ENCODE measurements at regions not wholly inside any gene's neighbourhood (a gene's known extent, or its start where the extent isn't known, plus 50 kb on each side); places are given as distances from the start of the nearest gene placed in this dataset.
"Not testable (repeated sequence)": the region's sequence is repeated elsewhere in the genome, so short reads cannot be mapped to it uniquely, and the experiment has no call there.

- CTCF ChIA-PET: no interaction called here
- POLR2A ChIA-PET: no interaction called here
Measured at GRCh38 chr2:14952400-14952963, 320.0 kb downstream of the LRATD1 start.

DNA sequence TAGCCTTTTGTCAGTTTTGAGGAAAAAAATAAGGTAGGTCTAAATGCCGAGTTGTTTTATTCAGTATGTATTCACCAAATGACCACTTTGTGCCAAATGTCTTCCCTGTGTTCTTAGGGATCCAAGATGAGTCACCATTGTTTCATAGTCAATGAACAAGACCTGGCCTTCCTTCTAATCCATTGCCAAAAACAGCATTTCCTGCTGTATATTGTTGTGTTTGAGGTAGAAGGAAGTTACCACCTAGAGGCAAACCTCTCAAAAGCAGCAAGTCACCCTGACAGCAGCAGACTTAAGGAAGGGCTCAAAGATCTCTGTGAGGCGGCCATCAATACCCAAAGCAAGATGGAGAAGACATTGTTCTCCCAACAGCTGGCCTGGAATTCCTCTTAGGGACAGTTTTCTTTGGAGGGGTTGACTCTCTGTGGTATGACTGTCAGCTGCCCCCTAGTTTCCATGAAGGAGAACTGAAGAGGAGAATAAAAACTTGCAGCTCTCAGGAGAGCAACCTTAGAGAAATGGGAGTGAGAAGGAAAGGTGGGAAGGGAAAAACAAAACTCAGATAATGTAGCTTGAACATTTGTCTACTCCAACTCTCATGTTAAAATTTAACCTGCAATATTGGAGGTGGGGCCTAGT, 328.3 kb downstream of the LRATD1 start:
- ChIA-PET POLR2A (no interaction called here), CTCF (no interaction called here)

GRCh38 chr2:14967729-14968128, 335.2 kb downstream of the LRATD1 start:
- ChIA-PET CTCF (no interaction called here), POLR2A (no interaction called here)

DNA sequence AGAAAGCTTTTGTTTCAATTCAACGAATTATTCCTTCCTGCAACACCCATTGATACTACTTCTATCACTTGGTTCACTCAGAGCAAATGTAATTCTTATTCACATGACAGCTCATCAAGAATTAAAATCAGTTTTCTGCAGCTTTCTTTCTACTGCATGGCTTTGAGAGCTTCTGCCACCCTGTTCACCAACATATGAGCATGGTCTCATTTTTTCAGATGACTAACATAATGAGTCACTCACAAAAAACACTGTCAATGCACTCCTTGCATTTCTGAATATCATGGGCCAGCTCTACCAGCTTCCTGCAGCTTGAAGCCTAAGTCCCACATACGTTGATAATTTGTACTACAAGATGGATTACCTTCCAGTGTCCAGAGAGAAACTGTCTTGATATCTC, 342.9 kb downstream of the LRATD1 start:
- ChIA-PET CTCF (no interaction called here), POLR2A (no interaction called here)

DNA sequence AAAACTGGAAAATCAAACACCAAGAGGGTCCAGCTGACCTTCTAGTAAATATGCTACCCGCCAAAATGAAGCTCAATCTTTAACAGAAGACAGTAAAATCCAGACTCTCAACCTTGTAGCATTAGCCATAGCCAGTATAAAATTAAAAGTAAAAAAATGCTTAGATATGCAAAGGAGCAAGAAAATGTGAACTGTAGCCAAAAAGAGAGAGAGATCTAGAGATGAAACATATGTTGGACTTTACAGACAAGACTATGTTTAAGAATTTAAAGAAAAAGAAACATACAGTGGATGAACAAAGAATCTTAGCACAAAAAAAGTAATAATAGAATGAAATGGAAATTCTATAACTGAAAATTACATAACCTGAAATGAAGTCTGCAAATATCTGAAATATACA, 344.5 kb downstream of the LRATD1 start:
- CTCF ChIA-PET: interaction anchor here (1.2 kb wide), 1 partner anchor 13 kb away, joined by 3 read pairs; no protein-coding TSS in a partner anchor
- POLR2A ChIA-PET: no interaction called here

DNA sequence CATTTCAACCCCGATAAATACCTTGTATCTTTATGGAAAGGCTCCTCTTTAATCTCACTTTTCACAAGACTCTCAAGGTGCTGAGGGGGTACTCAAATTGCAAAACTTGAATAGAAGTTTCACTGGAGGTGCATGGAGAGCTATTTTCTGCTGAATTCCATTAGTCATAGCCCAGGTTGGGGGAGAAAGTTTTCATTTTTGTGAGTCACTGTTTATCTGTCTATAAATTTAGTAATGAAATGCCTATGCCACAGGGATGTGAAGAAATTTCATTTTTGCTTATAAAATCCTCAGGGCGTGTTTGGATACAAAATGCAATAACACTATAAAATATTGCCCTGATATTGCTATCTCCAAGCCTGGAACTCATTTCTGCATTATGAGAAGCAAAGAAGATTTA, 346.3 kb downstream of the LRATD1 start:
- ChIA-PET POLR2A (no interaction called here), CTCF (no interaction called here)

- ChIA-PET POLR2A (no interaction called here), CTCF (no interaction called here)
Measured at GRCh38 chr2:14982790-14983189, 350.3 kb downstream of the LRATD1 start.

GRCh38 chr2:14988600-14988999, 356.1 kb downstream of the LRATD1 start:
- ChIA-PET CTCF (no interaction called here), POLR2A (no interaction called here)

GRCh38 chr2:14991723-14992122, 359.2 kb downstream of the LRATD1 start:
- ChIA-PET CTCF (no interaction called here), POLR2A (no interaction called here)

- ChIA-PET POLR2A (no interaction called here), CTCF (no interaction called here)
Measured at GRCh38 chr2:14994721-14995120, 362.2 kb downstream of the LRATD1 start.

- ChIA-PET CTCF (no interaction called here), POLR2A (no interaction called here)
Measured at GRCh38 chr2:14996351-14997014, 364.0 kb downstream of the LRATD1 start.

DNA sequence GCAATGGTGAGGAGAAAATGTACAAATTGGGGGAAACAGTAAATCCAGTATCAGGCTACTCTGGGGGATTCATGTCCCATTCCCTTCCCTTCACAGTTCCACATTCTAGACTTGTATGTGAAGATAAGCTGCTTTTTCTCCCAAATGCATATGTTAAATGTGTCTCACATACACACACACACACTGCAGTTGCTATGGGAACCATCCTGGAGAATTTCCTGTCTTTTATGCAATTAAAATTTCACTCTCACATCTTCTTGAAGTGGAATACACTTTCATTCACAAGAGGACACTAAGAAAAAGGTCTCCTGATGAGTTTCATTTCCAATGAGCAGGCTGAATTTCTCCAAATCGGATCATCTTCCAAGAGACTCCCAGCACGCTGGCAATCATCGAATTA, 366.0 kb downstream of the LRATD1 start:
- ChIA-PET CTCF (no interaction called here), POLR2A (no interaction called here)

- ChIA-PET POLR2A (no interaction called here), CTCF (no interaction called here)
Measured at GRCh38 chr2:14999114-14999661, 366.7 kb downstream of the LRATD1 start.

GRCh38 chr2:15002519-15002918, 370.0 kb downstream of the LRATD1 start:
- CTCF ChIA-PET, POLR2A ChIA-PET: not testable (repeated sequence)

DNA sequence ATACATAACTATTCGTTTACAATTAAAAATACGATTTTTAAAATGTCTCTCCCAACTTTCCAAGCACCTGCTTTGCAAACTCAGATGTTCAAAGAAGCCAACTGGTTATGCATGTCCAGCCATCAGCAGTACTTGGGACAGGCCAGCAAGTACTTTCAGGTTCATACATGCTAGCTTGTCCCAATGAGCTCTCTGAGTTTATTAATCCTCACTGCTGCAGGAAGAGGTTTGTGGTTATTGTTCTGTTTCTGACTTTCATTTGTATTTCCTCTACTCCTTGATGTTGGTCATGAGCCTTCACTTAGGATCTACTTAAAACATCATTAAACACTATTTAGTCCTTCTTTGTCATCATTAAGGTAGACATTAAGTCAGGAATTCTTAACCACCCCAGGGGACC, 374.1 kb downstream of the LRATD1 start:
- ChIA-PET CTCF (no interaction called here), POLR2A (no interaction called here)

- POLR2A ChIA-PET: no interaction called here
- CTCF ChIA-PET: no interaction called here
Measured at GRCh38 chr2:15009681-15010080, 377.2 kb downstream of the LRATD1 start.

DNA sequence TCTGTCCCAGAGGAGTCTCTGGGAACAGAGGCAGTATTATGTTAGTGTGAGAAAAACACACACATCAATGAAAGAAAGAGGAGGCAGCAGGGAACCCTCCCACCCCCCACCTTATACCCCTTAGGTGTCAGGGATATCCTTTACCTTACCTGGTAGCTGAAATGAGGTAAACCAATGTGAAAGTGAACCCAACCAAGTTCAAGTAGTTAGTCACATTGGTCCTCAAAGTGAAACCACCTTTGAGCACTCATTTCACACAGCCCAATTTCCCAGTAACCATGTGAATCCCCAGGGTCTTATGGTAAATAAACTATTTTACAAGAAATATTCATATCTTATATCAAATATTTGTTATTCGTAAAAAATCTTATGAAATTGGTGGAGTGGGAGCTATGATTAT, 377.8 kb downstream of the LRATD1 start:
- ChIA-PET POLR2A (no interaction called here), CTCF (no interaction called here)

GRCh38 chr2:15018814-15019213, 386.3 kb downstream of the LRATD1 start:
- CTCF ChIA-PET: no interaction called here
- POLR2A ChIA-PET: no interaction called here

DNA sequence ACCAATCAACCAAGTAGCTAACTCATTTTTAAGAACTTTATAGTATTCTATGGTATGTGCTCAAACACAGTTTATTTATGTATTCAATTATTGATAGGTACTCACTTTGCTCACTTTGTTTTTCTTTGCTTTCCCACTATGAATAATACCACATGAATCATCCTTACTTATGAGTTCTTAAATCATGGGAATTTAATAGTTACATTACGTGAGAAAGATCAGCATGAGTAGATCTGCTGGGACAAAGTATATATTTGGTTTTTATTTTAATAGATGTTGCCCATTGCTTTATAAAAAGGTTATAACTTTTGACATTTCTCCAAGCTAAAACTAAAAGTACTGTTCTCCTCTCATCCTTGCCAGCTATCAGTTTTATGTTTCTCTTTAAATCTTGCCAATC, 390.7 kb downstream of the LRATD1 start:
- ChIA-PET POLR2A (interaction anchor here (0.6 kb wide), 1 partner anchor 12 kb away, joined by 3 read pairs; no protein-coding TSS in a partner anchor), CTCF (no interaction called here)

DNA sequence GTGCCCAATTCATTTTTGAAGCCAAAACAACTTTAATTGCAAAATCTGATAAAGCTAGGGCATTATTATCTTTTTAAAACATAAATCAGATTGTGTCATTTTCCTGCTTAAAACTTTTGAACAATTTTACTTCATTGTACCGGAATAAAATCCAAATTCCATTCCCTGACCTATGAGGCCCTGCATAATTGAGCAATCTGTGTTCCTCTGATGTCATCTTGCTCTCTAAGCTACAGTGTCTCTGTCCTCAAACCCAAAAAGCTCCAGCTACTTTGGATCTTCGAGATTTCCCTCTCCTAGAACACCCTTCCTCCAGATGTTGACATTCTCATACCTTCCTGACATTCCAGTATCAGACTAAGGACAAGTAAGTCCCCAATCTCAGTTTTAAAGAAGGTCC, 395.9 kb downstream of the LRATD1 start:
- CTCF ChIA-PET: no interaction called here
- POLR2A ChIA-PET: no interaction called here

- ChIA-PET POLR2A (no interaction called here), CTCF (no interaction called here)
Measured at GRCh38 chr2:15031745-15032240, 399.3 kb downstream of the LRATD1 start.

DNA sequence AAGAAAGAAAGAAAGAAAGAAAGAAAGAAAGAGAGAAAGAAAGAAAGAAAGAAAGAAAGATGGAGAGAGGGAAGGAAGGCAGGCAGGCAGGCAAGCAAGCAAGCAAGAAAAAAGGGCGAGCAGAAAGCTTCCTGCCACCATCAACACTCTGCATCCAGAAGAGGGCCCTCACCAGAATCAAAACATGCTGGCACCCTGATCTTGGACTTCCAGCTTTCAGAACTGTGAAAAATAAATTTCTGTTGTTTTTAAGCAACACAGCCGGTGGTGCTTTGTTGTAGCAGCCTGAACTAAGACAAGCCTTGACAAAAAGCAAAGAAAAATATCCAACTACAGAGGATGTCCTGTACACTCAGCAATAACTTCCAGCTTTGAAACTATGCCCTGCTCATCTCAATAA, 401.7 kb downstream of the LRATD1 start:
- CTCF ChIA-PET: no interaction called here

More for the DNA sequence above, 401.7 kb downstream of the LRATD1 start:
- POLR2A ChIA-PET: no interaction called here
